Tibial nerve (tissue), 4 donors: ENCODE measurements at regions not wholly inside any gene's neighbourhood (a gene's known extent, or its start where the extent isn't known, plus 50 kb on each side); places are given as distances from the start of the nearest gene placed in this dataset.

Source experiments
- DNase-seq, 2 donors: peaks; one replicate each; pipeline ENCODE4 v3.0.0-alpha.2; 2019; ENCODE audit warnings: low spot score in 2 of 2
- H3K27ac ChIP-seq, 4 donors: fragments of 200-600 bp; sonication (generic) in 3 of 4; one replicate each; pipeline ENCODE4 v1.5.1; 2017 to 2019; ENCODE audit warnings: mild to moderate bottlenecking in 1 of 4
- H3K27me3 ChIP-seq, 2 donors: fragments of 200-600 bp; sonication (generic) in 1 of 2; one replicate each; pipeline versions ENCODE4 v1.5.1 to v1.6.0; 2017 to 2019
- H3K36me3 ChIP-seq, 3 donors: fragments of 200-600 bp; sonication (generic); one replicate each; pipeline ENCODE4 v1.5.1; 2018 to 2019
- H3K4me1 ChIP-seq, 4 donors: fragments of 200-600 bp; sonication (generic) in 3 of 4; one replicate each; pipeline ENCODE4 v1.5.1; 2017 to 2019
- H3K4me3 ChIP-seq, 4 donors: fragments of 200-600 bp; sonication (generic) in 3 of 4; one replicate each; pipeline ENCODE4 v1.5.1; 2017 to 2019; ENCODE audit warnings: mild to moderate bottlenecking in 1 of 4, moderate library complexity in 1 of 4
- H3K9me3 ChIP-seq, 4 donors: fragments of 200-600 bp; sonication (generic) in 3 of 4; one replicate each; pipeline ENCODE4 v1.5.1; 2017 to 2019
- CTCF ChIP-seq, 5 experiments: fragments of 200-600 bp in 3 of 5; fragments of 450-650 bp in 2 of 5; sonication (generic) in 3 of 5; IDR thresholded peaks; one replicate each; pipeline ENCODE4 v1.5.1; 2016 to 2019; ENCODE audit warnings: antibody characterized with exemption in 5 of 5, mild to moderate bottlenecking in 3 of 5, moderate library complexity in 2 of 5
- EP300 ChIP-seq, 2 donors: sonication (generic); formaldehyde crosslinking; IDR thresholded peaks; one replicate each; pipeline ENCODE4 v1.6.1; 2017; ENCODE audit warnings: antibody characterized with exemption in 2 of 2, mild to moderate bottlenecking in 1 of 2
- POLR2A ChIP-seq, 2 donors: fragments of 450-650 bp; IDR thresholded peaks; one replicate each; pipeline ENCODE4 v1.6.1; 2017; ENCODE audit warnings: antibody characterized with exemption in 2 of 2, mild to moderate bottlenecking in 2 of 2, moderate library complexity in 2 of 2
- WGBS, 2 donors: methylation state at CpG; one replicate each; pipeline ENCODE4 v1.1.5; 2018; 5-methylcytosine and 5-hydroxymethylcytosine counted together

- Histone ChIP-seq H3K9me3 (no peaks in the 10 kb centered on the region), H3K4me3 (no peak overlapping the region), H3K4me1 (no peaks in the 10 kb centered on the region), H3K36me3 (no peaks in the 10 kb centered on the region), H3K27me3 (no peaks in the 10 kb centered on the region), H3K27ac (no peak overlapping the region)
- TF ChIP-seq POLR2A (IDR thresholded peaks at IDR 0.05), result no peak
- TF ChIP-seq CTCF (IDR thresholded peaks at IDR 0.05), result no peak
- TF ChIP-seq EP300 (IDR thresholded peaks at IDR 0.05), result no peak
- DNase-seq, result no peak
- 59 to 79% methylated on average over 3 of the region's 3 CpGs for WGBS, 2 donors
These were observed 114.9 kb upstream of the EDNRB start for GRCh38 chr13:78033509-78033908.

DNA sequence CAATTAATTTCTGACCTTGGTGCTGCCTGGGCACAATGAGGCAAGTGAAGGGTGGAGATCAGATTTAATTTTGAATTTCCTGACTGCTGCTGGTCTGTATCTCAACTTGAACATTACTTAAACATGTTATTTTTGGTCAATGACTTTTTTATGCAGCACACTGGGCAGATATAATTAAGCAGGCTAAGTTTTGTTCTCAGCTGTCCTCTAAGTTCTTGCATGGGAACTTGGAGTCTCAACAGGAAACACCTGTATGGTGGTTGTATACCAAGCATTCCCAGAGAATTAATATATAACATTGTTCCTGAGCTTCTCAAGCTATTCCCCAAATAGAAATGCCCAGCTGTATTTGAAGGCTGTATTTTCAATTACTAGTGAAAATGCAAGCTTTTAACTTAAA is 113.5 kb upstream of the EDNRB start:
- TF ChIP-seq POLR2A (IDR thresholded peaks at IDR 0.05) (no peak), EP300 (IDR thresholded peaks at IDR 0.05) (no peak), CTCF (IDR thresholded peaks at IDR 0.05) (no peak)
- no peaks in the 10 kb centered on the region for H3K36me3 ChIP-seq
- H3K4me1 ChIP-seq, result no peaks in the 10 kb centered on the region
- H3K27ac ChIP-seq, result no peak overlapping the region
- H3K4me3 ChIP-seq, result no peak overlapping the region
- no peak for DNase-seq
- H3K27me3 ChIP-seq, result no peaks in the 10 kb centered on the region
- no peaks in the 10 kb centered on the region for H3K9me3 ChIP-seq

DNA sequence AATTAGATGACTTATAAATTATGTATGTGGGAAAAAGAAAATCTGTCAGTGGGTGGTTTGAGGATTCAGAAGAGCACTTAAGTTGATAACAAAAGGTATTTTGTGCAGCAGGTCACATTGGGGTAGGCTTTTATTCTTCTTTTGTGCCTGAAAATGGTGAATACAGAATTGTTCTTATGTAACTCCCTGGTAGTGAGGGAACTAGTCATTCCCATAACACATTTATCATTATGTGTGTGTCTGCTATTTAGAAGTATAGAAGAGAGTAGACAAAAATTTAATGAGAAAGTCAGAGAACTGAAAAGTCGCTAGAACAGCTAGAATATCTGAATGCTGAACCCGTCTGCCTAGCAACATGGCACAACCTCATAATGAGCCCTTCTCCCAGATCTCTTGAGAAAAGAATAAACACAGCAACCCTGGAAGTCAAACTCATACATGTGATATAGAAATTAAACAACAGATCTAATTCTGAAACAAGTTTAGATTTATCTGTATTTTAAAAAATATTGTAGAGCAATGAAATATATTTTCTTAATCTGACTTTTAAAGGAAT is 111.8 kb upstream of the EDNRB start:
- no peak for TF ChIP-seq POLR2A (IDR thresholded peaks at IDR 0.05)
- TF ChIP-seq CTCF (IDR thresholded peaks at IDR 0.05), result no peak
- no peak for TF ChIP-seq EP300 (IDR thresholded peaks at IDR 0.05)
- no peak for DNase-seq
- Histone ChIP-seq H3K4me1 (no peaks in the 10 kb centered on the region), H3K27ac (no peak overlapping the region), H3K9me3 (no peaks in the 10 kb centered on the region), H3K36me3 (no peaks in the 10 kb centered on the region), H3K27me3 (no peaks in the 10 kb centered on the region), H3K4me3 (no peak overlapping the region)
- WGBS, 2 donors, result 44 to 63% methylated on average over 2 of the region's 2 CpGs

DNA sequence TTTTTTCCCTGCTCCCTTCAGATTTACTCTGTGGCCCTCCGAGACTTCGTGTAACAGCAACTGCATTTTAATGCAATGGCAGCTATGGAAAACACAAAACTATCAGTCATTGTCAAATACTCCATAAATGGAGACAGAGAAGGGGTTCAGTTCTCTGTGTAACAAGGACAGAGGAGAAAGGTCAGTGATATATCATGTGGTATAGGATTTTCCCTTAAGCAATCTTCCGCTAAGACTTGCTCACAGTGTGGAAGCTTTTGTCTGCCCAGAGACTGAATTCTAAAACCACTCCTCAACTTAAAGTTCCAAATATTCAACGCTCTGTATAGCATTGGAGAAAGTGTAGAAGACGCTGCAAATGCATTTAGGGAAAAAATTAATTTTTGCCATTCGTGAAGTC is 111.3 kb upstream of the EDNRB start:
- no peak overlapping the region for H3K4me3 ChIP-seq
- H3K36me3 ChIP-seq, result no peaks in the 10 kb centered on the region
- WGBS, 2 donors, result 57 to 63% methylated on average over 6 of the region's 6 CpGs
- H3K27ac ChIP-seq, result no peak overlapping the region
- H3K27me3 ChIP-seq, result no peaks in the 10 kb centered on the region
- no peaks in the 10 kb centered on the region for H3K9me3 ChIP-seq
- H3K4me1 ChIP-seq, result no peaks in the 10 kb centered on the region
- TF ChIP-seq CTCF (IDR thresholded peaks at IDR 0.05) (no peak), POLR2A (IDR thresholded peaks at IDR 0.05) (no peak), EP300 (IDR thresholded peaks at IDR 0.05) (no peak)
- no peak for DNase-seq

DNA sequence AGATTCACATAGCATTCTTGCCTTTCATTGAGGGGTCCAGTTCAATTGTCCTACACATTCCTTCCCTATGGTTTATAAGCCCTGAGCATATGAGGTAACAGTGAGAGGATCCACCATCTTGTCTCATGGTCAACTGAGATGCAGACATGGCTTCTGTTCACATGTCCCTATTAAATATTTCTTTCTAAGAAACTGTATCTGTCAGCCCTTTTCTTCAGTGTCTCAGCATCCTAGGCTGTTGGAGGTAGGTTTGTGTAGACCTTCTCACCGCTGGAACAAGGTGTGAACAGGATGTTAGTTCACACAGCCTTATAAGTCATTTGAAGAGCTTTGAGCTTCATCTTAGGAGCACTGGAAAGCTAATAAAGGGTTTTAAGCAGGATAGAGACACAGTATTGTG is 110.3 kb upstream of the EDNRB start:
- H3K27me3 ChIP-seq, result no peaks in the 10 kb centered on the region
- WGBS, 2 donors, result 92 to 96% methylated on average over 1 of the region's 1 CpG
- DNase-seq, result no peak
- no peaks in the 10 kb centered on the region for H3K36me3 ChIP-seq
- no peaks in the 10 kb centered on the region for H3K4me1 ChIP-seq
- H3K27ac ChIP-seq, result no peak overlapping the region
- TF ChIP-seq POLR2A (IDR thresholded peaks at IDR 0.05) (no peak), CTCF (IDR thresholded peaks at IDR 0.05) (no peak), EP300 (IDR thresholded peaks at IDR 0.05) (no peak)
- no peak overlapping the region for H3K4me3 ChIP-seq
- H3K9me3 ChIP-seq, result no peaks in the 10 kb centered on the region
